H9 (cell line): ENCODE measurements at regions not wholly inside any gene's neighbourhood (a gene's known extent, or its start where the extent isn't known, plus 50 kb on each side); places are given as distances from the start of the nearest gene placed in this dataset.

Source experiments
- DNase-seq: peaks from one replicate; pipeline ENCODE4 v3.0.0-alpha.2; 2017
- H2AFZ ChIP-seq: one replicate; pipeline ENCODE4 v1.6.1; 2013; ENCODE audit warnings: mild to moderate bottlenecking, low read length, control low read depth, moderate library complexity
- H2AK5ac ChIP-seq: 2 replicates; pipeline ENCODE4 v1.6.1; 2013; ENCODE audit warnings: low read length, control low read depth, mixed read lengths; ENCODE audit not compliant: insufficient read length
- H2BK120ac ChIP-seq: one replicate; pipeline ENCODE4 v1.6.1; 2013; ENCODE audit warnings: low read depth, mild to moderate bottlenecking, low read length, control low read depth, inconsistent platforms; ENCODE audit not compliant: poor library complexity, severe bottlenecking
- H2BK12ac ChIP-seq: 2 replicates; pipeline ENCODE4 v1.6.1; 2013; ENCODE audit warnings: low read length, control low read depth, mixed read lengths, low read depth; ENCODE audit not compliant: insufficient read length
- H2BK15ac ChIP-seq: 2 replicates; pipeline ENCODE4 v1.6.1; 2013; ENCODE audit warnings: low read depth, low read length, control low read depth
- H2BK20ac ChIP-seq: one replicate; pipeline ENCODE4 v1.6.1; 2013; ENCODE audit warnings: low read depth, mild to moderate bottlenecking, low read length, control low read depth, inconsistent platforms; ENCODE audit not compliant: poor library complexity, severe bottlenecking
- H2BK5ac ChIP-seq: 2 replicates; pipeline ENCODE4 v1.6.1; 2013; ENCODE audit warnings: low read length, control low read depth, mixed read lengths; ENCODE audit not compliant: insufficient read length
- H3K14ac ChIP-seq: 2 replicates; pipeline ENCODE4 v1.6.1; 2013; ENCODE audit warnings: low read length, control low read depth; ENCODE audit not compliant: insufficient read depth
- H3K18ac ChIP-seq: 2 replicates; pipeline ENCODE4 v1.6.1; 2013; ENCODE audit warnings: low read depth, mild to moderate bottlenecking, mixed read lengths, low read length, control low read depth; ENCODE audit not compliant: insufficient read length
- H3K23ac ChIP-seq: 2 replicates; pipeline ENCODE4 v1.6.1; 2013; ENCODE audit warnings: low read length, control low read depth, mixed read lengths, low read depth; ENCODE audit not compliant: insufficient read length
- H3K23me2 ChIP-seq: 2 replicates; pipeline ENCODE4 v1.6.1; 2013; ENCODE audit warnings: low read depth, mild to moderate bottlenecking, mixed read lengths, low read length, control low read depth; ENCODE audit not compliant: insufficient read length, poor library complexity, severe bottlenecking
- H3K27ac ChIP-seq: 2 replicates; pipeline ENCODE4 v1.5.1; 2013; ENCODE audit warnings: low read length, control low read depth, mixed read lengths, low read depth; ENCODE audit not compliant: insufficient read length
- H3K27me3 ChIP-seq: 2 replicates; pipeline ENCODE4 v1.6.1; 2013; ENCODE audit warnings: low read length, control low read depth, inconsistent platforms; ENCODE audit not compliant: insufficient read depth
- H3K4ac ChIP-seq: 2 replicates; pipeline ENCODE4 v1.6.1; 2013; ENCODE audit warnings: low read depth, mild to moderate bottlenecking, control low read depth, inconsistent platforms, low read length, moderate library complexity
- H3K4me1 ChIP-seq: 2 replicates; pipeline ENCODE4 v1.6.1; 2013; ENCODE audit warnings: low read length, control low read depth, inconsistent platforms; ENCODE audit not compliant: insufficient read depth
- H3K4me2 ChIP-seq: 2 replicates; pipeline ENCODE4 v1.6.1; 2013; ENCODE audit warnings: low read length, control low read depth, mixed read lengths; ENCODE audit not compliant: insufficient read length, insufficient read depth
- H3K56ac ChIP-seq: 2 replicates; pipeline ENCODE4 v1.6.1; 2013; ENCODE audit warnings: low read depth, mild to moderate bottlenecking, mixed read lengths, low read length, control low read depth; ENCODE audit not compliant: insufficient read length
- H3K79me1 ChIP-seq: 2 replicates; pipeline ENCODE4 v1.6.1; 2013; ENCODE audit warnings: low read depth, mild to moderate bottlenecking, moderate library complexity, low read length, control low read depth, inconsistent platforms; ENCODE audit not compliant: insufficient read depth, poor library complexity, severe bottlenecking
- H3K79me2 ChIP-seq: 2 replicates; pipeline ENCODE4 v1.6.1; 2013; ENCODE audit warnings: low read length, control low read depth, inconsistent platforms; ENCODE audit not compliant: insufficient read depth
- H3K9ac ChIP-seq: 2 replicates; pipeline ENCODE4 v1.6.1; 2013; ENCODE audit warnings: low read length, control low read depth, mixed read lengths; ENCODE audit not compliant: insufficient read length; ENCODE audit errors: extremely low read depth
- H3K9me3 ChIP-seq: one replicate; pipeline ENCODE4 v1.6.1; 2013; ENCODE audit warnings: low read depth, low read length, inconsistent platforms; ENCODE audit not compliant: control insufficient read depth
- H3T11ph ChIP-seq: one replicate; pipeline ENCODE4 v1.6.1; 2013; ENCODE audit warnings: mild to moderate bottlenecking, low read length, control low read depth, inconsistent platforms
- H4K20me1 ChIP-seq: one replicate; pipeline ENCODE4 v1.6.1; 2013; ENCODE audit not compliant: control insufficient read depth, insufficient read length, insufficient read depth
- H4K5ac ChIP-seq: 2 replicates; pipeline ENCODE4 v1.6.1; 2013; ENCODE audit warnings: low read depth, mild to moderate bottlenecking, mixed read lengths, low read length, control low read depth; ENCODE audit not compliant: insufficient read length
- H4K8ac ChIP-seq: replicated peaks from 2 replicates; pipeline ENCODE4 v1.6.1; 2013; ENCODE audit warnings: low read length, control low read depth, mixed read lengths, low read depth; ENCODE audit not compliant: insufficient read length
- H4K91ac ChIP-seq: 2 replicates; pipeline ENCODE4 v1.6.1; 2013; ENCODE audit warnings: low read depth, mild to moderate bottlenecking, moderate library complexity, mixed read lengths, low read length, control low read depth; ENCODE audit not compliant: insufficient read length
- H3K27ac Mint-ChIP-seq, 3 experiments: 2 replicates in 2 of 3; 3 replicates in 1 of 3; pipeline ENCODE4 v1.8.0; 2020 to 2021; ENCODE audit warnings: mixed read lengths in 3 of 3, mild to moderate bottlenecking in 1 of 3, moderate library complexity in 1 of 3
- H3K27me3 Mint-ChIP-seq: 2 replicates; pipeline ENCODE4 v1.8.0; 2021; ENCODE audit warnings: low read depth, mild to moderate bottlenecking, moderate library complexity, mixed read lengths
- H3K36me3 Mint-ChIP-seq, 3 experiments: 2 replicates in 2 of 3; 3 replicates in 1 of 3; pipeline ENCODE4 v1.8.0; 2020 to 2021; ENCODE audit warnings: low read depth in 3 of 3, mixed read lengths in 3 of 3; ENCODE audit not compliant: insufficient read depth in 1 of 3
- H3K4me1 Mint-ChIP-seq, 2 experiments: 2 replicates each; pipeline ENCODE4 v1.8.0; 2020; ENCODE audit warnings: mixed read lengths in 2 of 2
- H3K4me3 Mint-ChIP-seq, 2 experiments: 2 replicates in 1 of 2; 3 replicates in 1 of 2; pipeline ENCODE4 v1.8.0; 2020 to 2021; ENCODE audit warnings: mild to moderate bottlenecking in 2 of 2, mixed read lengths in 2 of 2, moderate library complexity in 1 of 2
- H3K9me3 Mint-ChIP-seq, 2 experiments: 2 replicates in 1 of 2; 3 replicates in 1 of 2; pipeline ENCODE4 v1.8.0; 2020; ENCODE audit warnings: mild to moderate bottlenecking in 2 of 2, mixed read lengths in 2 of 2, moderate library complexity in 1 of 2
- WGBS: extraction: QIAGEN DNeasy Blood & Tissue Kit; methylation state at CpG from one replicate; pipeline ENCODE4 v1.1.7; 2013; ENCODE audit warnings: missing lambda C conversion rate, low lambda C conversion rate, mixed read lengths; ENCODE audit not compliant: insufficient read length; ENCODE audit errors: extremely low coverage; 5-methylcytosine and 5-hydroxymethylcytosine counted together
- TF ChIP-seq, protein P1 (sequence below): fragments of 200-600 bp; sonication (generic); conservative IDR thresholded peaks from 3 replicates; pipeline ENCODE4 v1.8.0; 2021; ENCODE audit warnings: antibody characterized with exemption, mild to moderate bottlenecking

DNA sequence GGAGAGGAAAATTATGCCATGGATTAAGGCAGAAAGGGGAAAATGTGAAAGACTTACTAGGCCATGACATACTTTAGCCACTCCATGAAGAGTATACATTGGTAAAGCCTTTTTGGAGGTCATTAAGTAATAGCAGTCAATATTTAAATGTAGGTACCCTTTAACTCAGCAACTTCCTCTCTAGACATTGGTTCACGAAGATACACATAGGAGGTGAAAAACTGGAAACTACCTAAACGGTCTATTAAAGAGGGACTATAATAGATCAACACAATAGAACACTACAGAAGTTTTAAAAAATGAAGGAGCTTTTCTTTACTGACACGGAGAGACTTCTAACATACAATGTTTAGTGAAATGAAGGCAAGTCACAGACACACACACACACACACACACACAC lies 68.2 kb upstream of the BMAL1 start:
- H3K27ac ChIP-seq: no peak overlapping the region
- H3K14ac ChIP-seq: no peak overlapping the region
- no peak overlapping the region for H3K4me3 Mint-ChIP-seq
- TF ChIP-seq, protein P1, sequence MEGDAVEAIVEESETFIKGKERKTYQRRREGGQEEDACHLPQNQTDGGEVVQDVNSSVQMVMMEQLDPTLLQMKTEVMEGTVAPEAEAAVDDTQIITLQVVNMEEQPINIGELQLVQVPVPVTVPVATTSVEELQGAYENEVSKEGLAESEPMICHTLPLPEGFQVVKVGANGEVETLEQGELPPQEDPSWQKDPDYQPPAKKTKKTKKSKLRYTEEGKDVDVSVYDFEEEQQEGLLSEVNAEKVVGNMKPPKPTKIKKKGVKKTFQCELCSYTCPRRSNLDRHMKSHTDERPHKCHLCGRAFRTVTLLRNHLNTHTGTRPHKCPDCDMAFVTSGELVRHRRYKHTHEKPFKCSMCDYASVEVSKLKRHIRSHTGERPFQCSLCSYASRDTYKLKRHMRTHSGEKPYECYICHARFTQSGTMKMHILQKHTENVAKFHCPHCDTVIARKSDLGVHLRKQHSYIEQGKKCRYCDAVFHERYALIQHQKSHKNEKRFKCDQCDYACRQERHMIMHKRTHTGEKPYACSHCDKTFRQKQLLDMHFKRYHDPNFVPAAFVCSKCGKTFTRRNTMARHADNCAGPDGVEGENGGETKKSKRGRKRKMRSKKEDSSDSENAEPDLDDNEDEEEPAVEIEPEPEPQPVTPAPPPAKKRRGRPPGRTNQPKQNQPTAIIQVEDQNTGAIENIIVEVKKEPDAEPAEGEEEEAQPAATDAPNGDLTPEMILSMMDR: no peak
- DNase-seq: no peak
- H3K9me3 Mint-ChIP-seq: no peaks in the 10 kb centered on the region
- no peaks in the 10 kb centered on the region for H3K36me3 Mint-ChIP-seq
- no CpG with 5 or more reads among the region's 3 CpGs for WGBS
- H3K79me1 ChIP-seq: no peaks in the 10 kb centered on the region
- no peak overlapping the region for H2BK15ac ChIP-seq
- H3K79me2 ChIP-seq: no peaks in the 10 kb centered on the region
- no peaks in the 10 kb centered on the region for H3K27me3 ChIP-seq
- no peak overlapping the region for H3K18ac ChIP-seq
- H3K23me2 ChIP-seq: no peaks in the 10 kb centered on the region
- H3K56ac ChIP-seq: no peak overlapping the region
- no peak overlapping the region for H4K91ac ChIP-seq
- no peak overlapping the region for H2BK20ac ChIP-seq
- no peak overlapping the region for H2BK12ac ChIP-seq
- no peak overlapping the region for H2AK5ac ChIP-seq
- H3K4me1 Mint-ChIP-seq: peaks cover 24% of the 10 kb centered on the region in 2 experiments
- H2BK120ac ChIP-seq: no peak overlapping the region
- H3K27ac Mint-ChIP-seq: no peak overlapping the region
- H3K4me1 ChIP-seq: peaks cover 6% of the 10 kb centered on the region; the same call in 1 of the 2 replicates
- no peak overlapping the region for H3K4me2 ChIP-seq
- H3K9ac ChIP-seq: no peak overlapping the region
- no peak overlapping the region for H3T11ph ChIP-seq
- H2BK5ac ChIP-seq: no peak overlapping the region
- H4K8ac ChIP-seq: no peak overlapping the region
- H3K27me3 Mint-ChIP-seq: no peaks in the 10 kb centered on the region
- no peak overlapping the region for H2AFZ ChIP-seq
- H4K5ac ChIP-seq: no peak overlapping the region
- no peaks in the 10 kb centered on the region for H3K9me3 ChIP-seq
- H3K23ac ChIP-seq: no peak overlapping the region
- H3K4ac ChIP-seq: no peak overlapping the region
- no peaks in the 10 kb centered on the region for H4K20me1 ChIP-seq
